ENCODE measurements at regions not wholly inside any gene's neighbourhood (a gene's known extent, or its start where the extent isn't known, plus 50 kb on each side); places are given as distances from the start of the nearest gene placed in this dataset.

DNA sequence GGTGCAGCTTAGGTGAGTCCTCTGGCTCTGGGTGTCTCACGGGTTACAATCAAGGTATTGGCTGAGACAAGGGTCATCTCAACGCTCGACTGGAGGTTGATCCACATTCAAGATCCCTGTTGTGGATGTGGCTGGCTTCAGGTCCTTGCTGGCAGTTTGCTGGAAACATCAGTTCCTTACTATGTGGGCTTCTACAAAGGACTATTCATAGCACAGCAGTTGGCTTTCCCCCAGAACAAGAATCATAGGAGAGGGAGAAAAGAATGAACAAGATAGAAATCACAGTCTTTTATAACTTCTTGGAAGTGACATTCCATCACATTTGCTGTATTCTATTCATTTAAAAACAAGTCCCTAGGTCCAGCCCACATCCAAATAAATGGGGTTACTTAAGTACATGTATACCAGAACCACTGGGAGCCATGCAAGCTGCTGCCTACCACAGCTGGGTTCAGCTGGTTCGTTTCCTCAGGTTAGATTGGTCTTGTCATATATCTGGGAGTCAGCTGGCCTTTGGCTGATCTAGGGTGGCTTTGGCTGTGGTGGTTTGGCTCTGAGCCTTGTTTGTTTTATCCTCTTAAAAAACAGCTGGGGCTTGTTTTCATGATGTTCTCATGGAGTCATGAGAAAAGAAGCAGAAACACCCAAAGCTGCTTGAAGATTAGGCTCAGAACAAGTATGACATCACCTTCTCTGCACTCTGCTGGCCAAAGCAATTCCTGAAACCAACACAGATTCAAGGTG, 433.2 kb upstream of the SPTLC3 start:
- TF ChIP-seq GATA2 (IDR thresholded peaks at IDR 0.05; ENCODE audit: low read depth, low read length) (no peak), GATA3 (IDR thresholded peaks at IDR 0.05; ENCODE audit: low read depth, low read length) (no peak)

Measured in SH-SY5Y (cell line).